ENCODE measurements at regions not wholly inside any gene's neighbourhood (a gene's known extent, or its start where the extent isn't known, plus 50 kb on each side); places are given as distances from the start of the nearest gene placed in this dataset.

- no peaks in the 10 kb centered on the region for H3K4me1 ChIP-seq
- ATAC-seq = no peak
- intact Hi-C loops (cut with DNase I; ENCODE audit: low total_unique reads) (no loop called here), in situ Hi-C loops (cut with MboI; ENCODE audit: low sequenced_read_pairs in 4 of 4) (no loop called here)
- no peak overlapping the region for H3K27ac ChIP-seq
- H3K4me3 ChIP-seq = no peak overlapping the region
- no peak for DNase-seq
- H3K27me3 ChIP-seq = no peaks in the 10 kb centered on the region
- TF ChIP-seq POLR2A (IDR thresholded peaks at IDR 0.05) = no peak
- TF ChIP-seq CTCF (IDR thresholded peaks at IDR 0.05 in 4 of 5, conservative IDR thresholded peaks at IDR 0.05 in 1 of 5) = no peak
- H3K36me3 ChIP-seq = no peaks in the 10 kb centered on the region
- no peaks in the 10 kb centered on the region for H3K9me3 ChIP-seq
These were observed 51.0 kb upstream of the POU2F1 start for GRCh38 chr1:167169642-167170041.

Data from gastrocnemius medialis (tissue), 4 donors.